H1 (cell line): ENCODE measurements at regions not wholly inside any gene's neighbourhood (a gene's known extent, or its start where the extent isn't known, plus 50 kb on each side); places are given as distances from the start of the nearest gene placed in this dataset.

ENCODE experiments used
- CTCF ChIA-PET: fragments of 300-600 bp; sonication (Branson Sonifier 250); formaldehyde crosslinking; loops from one replicate; lab custom pipeline; 2021; ENCODE audit not compliant: partially characterized antibody; lab: Charles Lee
- POLR2A ChIA-PET: fragments of 300-600 bp; sonication (Branson Sonifier 250); formaldehyde crosslinking; loops from one replicate; lab custom pipeline; 2021; ENCODE audit warnings: inconsistent platforms; ENCODE audit not compliant: partially characterized antibody; lab: Charles Lee
- DNase-seq, 2 experiments: peaks; one replicate each; pipeline versions ENCODE4 v3.0.0 to v3.0.0-alpha.2; 2010 to 2022; ENCODE audit warnings: low spot score in 2 of 2, low read depth in 1 of 2, mixed read lengths in 1 of 2
- FAIRE-seq: peaks from 2 replicates; lab custom pipeline; 2011; peaks lifted over from hg19 to GRCh38; lab: Jason Lieb, UNC
- H2AFZ ChIP-seq: 2 replicates; pipeline ENCODE4 v1.8.1; 2012; ENCODE audit warnings: low read length, inconsistent platforms
- H2AK5ac ChIP-seq: 2 replicates; pipeline ENCODE4 v1.6.1; 2013; ENCODE audit warnings: low read depth, low read length
- H2BK120ac ChIP-seq: replicated peaks from 2 replicates; pipeline ENCODE3; 2013; ENCODE audit warnings: low read depth, low read length, inconsistent platforms
- H2BK12ac ChIP-seq: 2 replicates; pipeline ENCODE4 v1.6.1; 2013; ENCODE audit warnings: low read depth, low read length
- H2BK15ac ChIP-seq: 2 replicates; pipeline ENCODE4 v1.6.1; 2013; ENCODE audit warnings: low read length
- H2BK20ac ChIP-seq: 2 replicates; pipeline ENCODE4 v1.6.1; 2013; ENCODE audit warnings: low read length
- H2BK5ac ChIP-seq: 2 replicates; pipeline ENCODE4 v1.6.1; 2013; ENCODE audit warnings: low read depth, low read length
- H3K14ac ChIP-seq: 2 replicates; pipeline ENCODE4 v1.6.1; 2013; ENCODE audit warnings: inconsistent platforms; ENCODE audit not compliant: insufficient read length
- H3K18ac ChIP-seq: 2 replicates; pipeline ENCODE4 v1.6.1; 2013; ENCODE audit warnings: low read length; ENCODE audit errors: extremely low read depth
- H3K23ac ChIP-seq: 2 replicates; pipeline ENCODE4 v1.6.1; 2013; ENCODE audit warnings: inconsistent platforms; ENCODE audit not compliant: insufficient read length
- H3K23me2 ChIP-seq: 2 replicates; pipeline ENCODE4 v1.6.1; 2013; ENCODE audit warnings: low read depth, low read length
- H3K27ac ChIP-seq: 2 replicates; pipeline ENCODE4 v1.6.1; 2011; ENCODE audit warnings: low read depth, low read length, inconsistent platforms
- H3K27me3 ChIP-seq, 4 experiments: replicated peaks in 1 of 4; 1 replicate in 1 of 4; 2 replicates in 3 of 4; pipeline versions ENCODE4 v1.6.1 to v1.8.1; 2011 to 2013; ENCODE audit warnings: low read length in 3 of 4, mild to moderate bottlenecking in 3 of 4, inconsistent platforms in 2 of 4, mixed read lengths in 2 of 4, moderate library complexity in 1 of 4; ENCODE audit not compliant: control insufficient read depth in 3 of 4, insufficient read depth in 3 of 4; ENCODE audit errors: extremely low read depth in 1 of 4
- H3K36me3 ChIP-seq, 4 experiments: 2 replicates each; pipeline versions ENCODE4 v1.6.1 to v1.8.1; 2011 to 2013; ENCODE audit warnings: mild to moderate bottlenecking in 4 of 4, low read length in 3 of 4, moderate library complexity in 2 of 4, control low read depth in 1 of 4, inconsistent platforms in 1 of 4; ENCODE audit not compliant: insufficient read depth in 4 of 4, control insufficient read depth in 2 of 4
- H3K4ac ChIP-seq: replicated peaks from 2 replicates; pipeline ENCODE3; 2013; ENCODE audit warnings: low read length, low read depth, mixed read lengths, inconsistent platforms; ENCODE audit not compliant: insufficient read length
- H3K4me1 ChIP-seq, 4 experiments: replicated peaks in 1 of 4; 1 replicate in 1 of 4; 2 replicates in 3 of 4; pipeline versions ENCODE4 v1.6.1 to v1.8.1; 2011 to 2013; ENCODE audit warnings: low read length in 3 of 4, inconsistent platforms in 2 of 4, mixed read lengths in 1 of 4; ENCODE audit not compliant: insufficient read depth in 4 of 4, control insufficient read depth in 3 of 4
- H3K4me2 ChIP-seq, 2 experiments: 2 replicates each; pipeline versions ENCODE4 v1.6.1 to v1.8.1; 2011 to 2013; ENCODE audit warnings: low read depth in 2 of 2, low read length in 2 of 2, control low read depth in 1 of 2, inconsistent platforms in 1 of 2, mild to moderate bottlenecking in 1 of 2; ENCODE audit not compliant: insufficient read depth in 1 of 2
- H3K4me3 ChIP-seq, 4 experiments: fragments of 200-600, 300-600 bp in 1 of 4; sonication (generic), shearing (Covaris generic), sonication (Bioruptor Twin) in 1 of 4; 2 replicates each; pipeline versions ENCODE4 v1.5.1 to v1.8.1; 2011 to 2016; ENCODE audit warnings: low read length in 4 of 4, low read depth in 3 of 4, control low read depth in 2 of 4, inconsistent platforms in 2 of 4, mild to moderate bottlenecking in 2 of 4, mixed read lengths in 1 of 4, moderate library complexity in 1 of 4; ENCODE audit not compliant: insufficient read depth in 2 of 4; ENCODE audit errors: extremely low read depth in 1 of 4
- H3K56ac ChIP-seq: replicated peaks from 2 replicates; pipeline ENCODE3; 2013; ENCODE audit warnings: low read depth, mild to moderate bottlenecking, mixed read lengths, low read length, inconsistent platforms; ENCODE audit not compliant: insufficient read length
- H3K79me1 ChIP-seq: 2 replicates; pipeline ENCODE4 v1.6.1; 2013; ENCODE audit warnings: low read depth, low read length, control low read depth
- H3K79me2 ChIP-seq, 2 experiments: 2 replicates each; pipeline versions ENCODE4 v1.6.1 to v1.8.1; 2012 to 2013; ENCODE audit warnings: low read length in 2 of 2, mild to moderate bottlenecking in 2 of 2, inconsistent platforms in 1 of 2; ENCODE audit not compliant: insufficient read depth in 2 of 2, control insufficient read depth in 1 of 2
- H3K9ac ChIP-seq, 4 experiments: replicated peaks in 1 of 4; 1 replicate in 1 of 4; 2 replicates in 3 of 4; pipeline versions ENCODE4 v1.6.1 to v1.8.1; 2011 to 2013; ENCODE audit warnings: low read depth in 3 of 4, low read length in 3 of 4, control low read depth in 2 of 4, mild to moderate bottlenecking in 2 of 4, moderate library complexity in 2 of 4, inconsistent platforms in 1 of 4; ENCODE audit errors: extremely low read depth in 1 of 4
- H3K9me3 ChIP-seq, 2 experiments: 2 replicates each; pipeline versions ENCODE4 v1.6.1 to v1.8.1; 2012 to 2013; ENCODE audit warnings: mild to moderate bottlenecking in 2 of 2, moderate library complexity in 2 of 2, control low read depth in 1 of 2, inconsistent platforms in 1 of 2, low read depth in 1 of 2, low read length in 1 of 2, mixed read lengths in 1 of 2; ENCODE audit not compliant: insufficient read depth in 2 of 2
- H4K20me1 ChIP-seq, 2 experiments: replicated peaks in 1 of 2; 2 replicates each; pipeline versions ENCODE3 to v1.8.1; 2011 to 2013; ENCODE audit warnings: inconsistent platforms in 2 of 2, low read length in 2 of 2, mild to moderate bottlenecking in 1 of 2; ENCODE audit not compliant: insufficient read depth in 2 of 2, control insufficient read depth in 1 of 2
- H4K5ac ChIP-seq: 2 replicates; pipeline ENCODE4 v1.6.1; 2013; ENCODE audit warnings: low read length, low read depth, mixed read lengths, inconsistent platforms; ENCODE audit not compliant: insufficient read length
- H4K8ac ChIP-seq: 2 replicates; pipeline ENCODE4 v1.8.0; 2013; ENCODE audit warnings: mild to moderate bottlenecking, moderate library complexity, low read length, inconsistent platforms; ENCODE audit not compliant: insufficient read depth; ENCODE audit errors: extremely low read depth
- H4K91ac ChIP-seq: replicated peaks from 2 replicates; pipeline ENCODE3; 2013; ENCODE audit warnings: low read length, mixed read lengths, inconsistent platforms; ENCODE audit not compliant: insufficient read length
- BRCA1 ChIP-seq: IDR thresholded peaks from 2 replicates; pipeline ENCODE4 v1.6.1; 2012; ENCODE audit warnings: low read depth, low read length, improper control_type of control experiment
- CTCF ChIP-seq, 3 experiments: IDR thresholded peaks; 1 replicate in 2 of 3; 2 replicates in 1 of 3; pipeline versions ENCODE4 v1.5.1 to v1.6.1; 2011; ENCODE audit warnings: low read length in 3 of 3, mild to moderate bottlenecking in 3 of 3, inconsistent platforms in 2 of 3, low read depth in 1 of 3, moderate library complexity in 1 of 3; ENCODE audit not compliant: insufficient read depth in 1 of 3; ENCODE audit errors: control extremely low read depth in 1 of 3
- E2F6 ChIP-seq: IDR thresholded peaks from 2 replicates; pipeline ENCODE4 v1.6.1; 2012; ENCODE audit warnings: inconsistent platforms
- HDAC6 ChIP-seq: IDR thresholded peaks from one replicate; pipeline ENCODE4 v1.7.1; 2012; ENCODE audit warnings: low read depth, mild to moderate bottlenecking, inconsistent platforms, low read length, moderate library complexity
- JUND ChIP-seq: IDR thresholded peaks from 2 replicates; pipeline ENCODE4 v1.6.1; 2011; ENCODE audit warnings: mild to moderate bottlenecking, improper control_type of control experiment, low read length
- MAFK ChIP-seq: IDR thresholded peaks from 2 replicates; pipeline ENCODE4 v1.6.1; 2012; ENCODE audit warnings: low read depth, mild to moderate bottlenecking, improper control_type of control experiment, low read length
- RFX5 ChIP-seq: IDR thresholded peaks from 2 replicates; pipeline ENCODE4 v1.6.1; 2011; ENCODE audit warnings: low read depth, low read length, improper control_type of control experiment, borderline replicate concordance
- RXRA ChIP-seq: IDR thresholded peaks from 2 replicates; pipeline ENCODE4 v1.6.1; 2011; ENCODE audit warnings: low read depth, mild to moderate bottlenecking, low read length, moderate library complexity; ENCODE audit not compliant: insufficient read depth
- TBP ChIP-seq: IDR thresholded peaks from 2 replicates; pipeline ENCODE4 v1.6.1; 2011; ENCODE audit warnings: low read depth, low read length, improper control_type of control experiment
- TCF12 ChIP-seq: IDR thresholded peaks from 2 replicates; pipeline ENCODE4 v1.6.1; 2011; ENCODE audit warnings: low read depth, mild to moderate bottlenecking, low read length
- ZNF274 ChIP-seq: IDR thresholded peaks from 2 replicates; pipeline ENCODE4 v1.7.0; 2012; ENCODE audit warnings: low read length, borderline replicate concordance; ENCODE audit errors: extremely low read depth
- WGBS, 2 experiments: shearing (Covaris generic) in 1 of 2; methylation state at CpG; one replicate each; pipeline versions ENCODE4 v1.1.6 to v1.1.7; 2013 to 2015; ENCODE audit warnings: low lambda C conversion rate in 2 of 2, mixed read lengths in 2 of 2, inconsistent platforms in 1 of 2, low coverage in 1 of 2, missing lambda C conversion rate in 1 of 2; ENCODE audit not compliant: insufficient replicate concordance in 2 of 2, insufficient coverage in 1 of 2, insufficient read length in 1 of 2; ENCODE audit errors: extremely low coverage in 1 of 2, missing lambda C conversion rate in 1 of 2; 5-methylcytosine and 5-hydroxymethylcytosine counted together

DNA sequence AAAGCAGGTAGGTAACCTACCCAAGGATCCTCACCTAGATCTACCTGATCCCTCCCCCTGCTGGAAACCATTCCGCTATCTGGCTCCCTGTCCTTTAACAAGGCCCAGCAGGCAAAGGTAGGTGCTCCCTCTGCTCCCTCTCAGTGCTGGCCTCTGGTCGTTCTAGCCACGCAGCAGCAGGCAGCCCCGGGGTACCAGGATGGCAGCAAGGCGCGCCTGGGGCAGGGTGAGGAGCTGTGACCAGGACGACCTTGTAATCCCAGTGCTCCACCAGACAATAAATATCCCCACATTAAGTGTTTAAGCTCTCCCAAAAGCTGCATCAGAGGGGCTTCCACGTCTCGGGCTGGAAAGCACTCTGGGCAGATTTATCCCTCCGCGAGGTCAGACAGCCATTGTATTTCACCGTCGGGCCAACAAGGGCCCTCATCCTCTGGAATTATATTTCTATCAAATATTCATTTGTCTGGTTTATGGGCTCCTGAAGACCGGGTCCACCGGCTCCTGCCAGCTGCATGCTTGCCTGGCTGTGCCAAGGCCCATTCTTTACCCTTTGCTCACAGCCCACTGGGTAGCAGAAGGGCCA lies 81.3 kb downstream of the CHST1 start:
- H3K4me1 ChIP-seq: no peaks in the 10 kb centered on the region
- DNase-seq (no peak), FAIRE-seq (no peak)
- no peak overlapping the region for H4K91ac ChIP-seq
- no peak overlapping the region for H3K4ac ChIP-seq
- H2BK15ac ChIP-seq: no peak overlapping the region
- H3K4me2 ChIP-seq: no peak overlapping the region
- H2BK12ac ChIP-seq: no peak overlapping the region
- no peaks in the 10 kb centered on the region for H3K27me3 ChIP-seq
- no peak overlapping the region for H3K56ac ChIP-seq
- no peak overlapping the region for H3K18ac ChIP-seq
- H4K8ac ChIP-seq: no peak overlapping the region
- H2AFZ ChIP-seq: no peak overlapping the region
- H3K9me3 ChIP-seq: no peaks in the 10 kb centered on the region
- no peak overlapping the region for H2BK120ac ChIP-seq
- CTCF ChIA-PET: interaction anchor here (0.7 to 1.6 kb wide), 3 partner anchors 22 to 338 kb away, joined by 3 to 4 read pairs (median 3); no protein-coding TSS in a partner anchor
- H2AK5ac ChIP-seq: no peak overlapping the region
- no peaks in the 10 kb centered on the region for H4K20me1 ChIP-seq
- H3K4me3 ChIP-seq: no peak overlapping the region
- H3K79me2 ChIP-seq: no peaks in the 10 kb centered on the region
- H3K14ac ChIP-seq: no peak overlapping the region
- no peak overlapping the region for H2BK20ac ChIP-seq
- H2BK5ac ChIP-seq: no peak overlapping the region
- H3K23ac ChIP-seq: no peak overlapping the region
- H3K23me2 ChIP-seq: no peaks in the 10 kb centered on the region
- H4K5ac ChIP-seq: no peak overlapping the region
- no peaks in the 10 kb centered on the region for H3K79me1 ChIP-seq
- H3K9ac ChIP-seq: no peak overlapping the region
- H3K36me3 ChIP-seq: no peaks in the 10 kb centered on the region
- POLR2A ChIA-PET: interaction anchor here (0.6 to 0.8 kb wide), 2 partner anchors 11 to 86 kb away, joined by 3 read pairs; no protein-coding TSS in a partner anchor
- no peak overlapping the region for H3K27ac ChIP-seq
- 91% methylated on average over 15 of the region's 15 CpGs; no CpG with 5 or more reads in 1 of the 2 experiments for WGBS, 2 experiments
- no peak for TF ChIP-seq TCF12
- TF ChIP-seq ZNF274: no peak
- TF ChIP-seq JUND: no peak
- TF ChIP-seq CTCF (IDR thresholded peaks at IDR 0.05; ENCODE audit: control extremely low read depth in 1 of 3, insufficient read depth in 1 of 3, low read depth in 1 of 3, low read length in 3 of 3): no peak
- TF ChIP-seq TBP: no peak
- TF ChIP-seq RXRA: no peak
- no peak for TF ChIP-seq MAFK
- no peak for TF ChIP-seq BRCA1
- no peak for TF ChIP-seq HDAC6
- no peak for TF ChIP-seq RFX5
- no peak for TF ChIP-seq E2F6
